HG03060 (cell line): ENCODE measurements at regions not wholly inside any gene's neighbourhood (a gene's known extent, or its start where the extent isn't known, plus 50 kb on each side); places are given as distances from the start of the nearest gene placed in this dataset.

Source experiments
- ATAC-seq: cut with Tn5 transposase; IDR thresholded peaks from one replicate; pipeline ENCODE4 v1.9.1; 2021; ENCODE audit warnings: low read depth, moderate number of reproducible peaks; ENCODE audit not compliant: unreplicated experiment

DNA sequence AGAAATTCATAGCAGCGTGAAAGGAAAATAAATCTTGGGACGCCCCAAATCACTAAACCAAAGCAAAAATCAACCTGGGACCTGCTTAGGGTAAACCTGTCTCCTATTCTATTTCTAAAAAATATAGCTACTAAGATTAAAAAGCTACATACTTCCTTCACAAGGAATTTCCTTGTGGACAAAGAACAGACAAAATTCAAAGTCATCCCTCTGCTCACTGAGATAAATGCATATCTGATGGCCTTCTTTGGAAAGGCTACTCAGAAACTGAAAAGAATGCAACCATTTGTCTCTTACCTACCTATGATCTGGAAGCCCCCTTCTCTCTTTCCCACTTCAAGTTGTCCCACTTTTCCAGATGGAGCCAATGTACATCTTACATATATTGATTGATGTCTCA, 93.0 kb upstream of the CNOT2 start:
- no peak for ATAC-seq

- no peak for ATAC-seq
Measured at GRCh38 chr12:70151993-70152392, 91.2 kb upstream of the CNOT2 start.

GRCh38 chr12:70154087-70154638, 89.1 kb upstream of the CNOT2 start:
- ATAC-seq: no peak

DNA sequence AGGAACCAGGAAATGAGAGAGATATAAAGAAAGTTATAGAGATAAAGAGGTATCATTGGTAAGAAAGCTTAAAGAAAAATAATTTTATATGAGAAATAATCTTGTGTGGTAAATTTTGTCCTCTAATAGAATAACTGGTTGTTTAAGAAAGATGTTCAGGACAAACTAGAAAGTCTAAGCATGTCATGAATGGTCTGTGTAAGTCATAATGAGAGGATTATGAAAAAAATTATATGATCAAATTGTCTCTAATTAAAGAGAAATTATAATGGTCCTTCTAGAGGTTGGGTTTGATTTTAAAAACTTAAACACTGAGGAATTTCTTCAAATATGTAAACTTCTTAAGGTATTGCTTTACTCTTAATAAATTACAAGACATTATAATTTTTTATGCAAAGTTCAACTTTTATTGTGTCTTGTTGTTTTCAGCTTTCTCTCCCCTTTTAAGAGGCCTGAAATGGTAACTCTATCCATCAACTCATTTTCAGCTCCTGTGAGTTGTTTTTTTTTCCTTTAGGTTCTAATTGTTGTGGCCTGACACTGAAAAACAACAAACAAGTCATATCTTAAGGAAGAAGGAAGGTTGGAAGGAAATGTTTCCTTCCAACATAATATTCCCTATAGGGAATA, 88.2 kb upstream of the CNOT2 start:
- no peak for ATAC-seq

DNA sequence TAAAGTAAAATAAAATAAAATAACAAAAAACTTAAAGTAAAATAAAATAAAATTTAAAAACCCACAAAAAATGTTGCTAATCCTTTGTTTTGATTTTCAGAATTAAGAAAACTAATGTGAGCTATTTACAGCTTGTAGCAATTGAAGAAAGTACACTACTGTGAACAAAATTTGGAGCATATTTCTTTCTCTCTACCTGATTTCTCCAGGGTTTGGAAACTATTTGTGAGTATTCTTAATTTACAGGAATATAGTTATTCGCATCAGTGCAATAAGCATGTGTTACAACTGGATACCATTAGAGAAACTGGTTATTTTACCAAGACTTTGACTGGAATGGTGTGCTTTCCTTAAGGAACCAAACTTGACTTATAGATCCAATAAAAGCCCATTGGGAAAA, 86.1 kb upstream of the CNOT2 start:
- no peak for ATAC-seq

DNA sequence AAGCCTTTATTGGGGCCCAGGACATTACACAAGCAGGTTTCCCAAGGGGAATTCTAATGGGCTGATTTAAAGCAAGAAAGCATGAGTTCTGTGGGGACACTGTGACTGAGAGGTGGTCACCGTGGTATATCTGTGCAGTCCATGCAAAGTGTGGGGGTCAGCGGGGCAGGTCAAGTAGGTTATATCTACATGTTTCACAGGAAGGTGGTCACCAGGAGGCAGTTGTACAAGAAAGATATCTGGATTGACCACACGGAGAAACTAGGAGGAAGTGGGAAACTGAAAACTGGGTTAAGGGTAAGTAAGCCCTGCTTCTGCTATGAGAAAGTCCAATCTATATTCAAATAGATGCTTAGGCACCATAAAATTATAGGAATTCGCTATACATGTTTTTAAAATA, 77.8 kb upstream of the CNOT2 start:
- ATAC-seq: no peak

DNA sequence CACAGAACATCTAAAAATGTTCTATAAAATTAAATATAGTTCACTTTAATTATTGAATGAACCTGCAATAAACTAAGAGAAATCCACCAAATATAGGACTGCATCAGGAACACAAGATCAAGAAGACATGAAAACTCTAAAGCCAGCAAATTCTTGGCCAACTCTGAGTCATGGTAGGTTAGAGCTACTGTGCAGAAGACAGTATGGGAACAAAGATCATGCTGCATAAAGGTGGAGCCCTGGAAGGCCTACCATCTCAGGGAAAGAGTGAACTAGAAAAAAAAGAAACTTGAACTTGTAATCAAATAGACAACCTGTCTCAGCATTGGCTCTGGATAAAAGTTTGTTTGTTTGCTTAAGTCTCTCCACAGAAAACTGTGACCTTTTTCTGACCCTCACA, 66.9 kb upstream of the CNOT2 start:
- ATAC-seq: no peak

GRCh38 chr12:70177631-70178030, 65.6 kb upstream of the CNOT2 start:
- ATAC-seq: no peak

DNA sequence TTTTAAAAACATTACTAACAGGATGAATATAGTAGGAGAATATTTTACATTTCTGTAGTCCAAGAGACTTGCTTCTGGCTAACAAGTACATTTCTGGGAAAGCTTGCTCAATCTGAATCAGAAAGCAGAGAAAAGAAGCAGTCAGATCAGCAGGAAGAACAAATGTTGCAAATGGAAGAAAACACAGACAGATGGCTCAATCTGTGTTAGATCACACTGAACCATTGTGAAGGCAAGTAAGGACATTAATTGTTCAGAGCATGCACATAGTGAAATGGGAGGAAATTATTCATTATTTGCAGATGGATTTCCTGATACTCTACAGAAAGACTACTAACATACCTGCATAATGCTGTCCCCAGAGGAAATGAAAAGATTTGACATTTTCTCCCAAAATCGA, 65.2 kb upstream of the CNOT2 start:
- no peak for ATAC-seq

GRCh38 chr12:70180130-70180529, 63.1 kb upstream of the CNOT2 start:
- no peak for ATAC-seq

GRCh38 chr12:70185301-70185700, 57.9 kb upstream of the CNOT2 start:
- no peak for ATAC-seq

DNA sequence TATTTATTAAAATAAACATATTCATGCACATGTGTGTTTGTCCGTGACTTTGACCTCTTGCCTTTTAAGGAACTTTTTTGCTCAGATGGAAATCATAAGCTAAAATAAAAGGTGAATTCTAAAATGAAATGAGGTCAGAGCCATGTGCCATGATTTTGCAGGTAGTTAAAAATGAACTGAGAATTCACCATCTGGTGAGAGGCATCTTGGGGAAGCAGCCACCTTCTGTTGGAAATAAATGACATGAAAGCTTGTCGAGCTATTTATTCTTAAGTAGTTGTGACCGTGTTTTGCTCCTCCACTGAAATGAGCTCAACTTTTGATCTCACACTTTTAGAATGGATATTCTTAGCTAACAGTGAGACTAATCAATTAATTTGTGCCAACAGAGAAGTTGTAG, 56.8 kb upstream of the CNOT2 start:
- no peak for ATAC-seq

DNA sequence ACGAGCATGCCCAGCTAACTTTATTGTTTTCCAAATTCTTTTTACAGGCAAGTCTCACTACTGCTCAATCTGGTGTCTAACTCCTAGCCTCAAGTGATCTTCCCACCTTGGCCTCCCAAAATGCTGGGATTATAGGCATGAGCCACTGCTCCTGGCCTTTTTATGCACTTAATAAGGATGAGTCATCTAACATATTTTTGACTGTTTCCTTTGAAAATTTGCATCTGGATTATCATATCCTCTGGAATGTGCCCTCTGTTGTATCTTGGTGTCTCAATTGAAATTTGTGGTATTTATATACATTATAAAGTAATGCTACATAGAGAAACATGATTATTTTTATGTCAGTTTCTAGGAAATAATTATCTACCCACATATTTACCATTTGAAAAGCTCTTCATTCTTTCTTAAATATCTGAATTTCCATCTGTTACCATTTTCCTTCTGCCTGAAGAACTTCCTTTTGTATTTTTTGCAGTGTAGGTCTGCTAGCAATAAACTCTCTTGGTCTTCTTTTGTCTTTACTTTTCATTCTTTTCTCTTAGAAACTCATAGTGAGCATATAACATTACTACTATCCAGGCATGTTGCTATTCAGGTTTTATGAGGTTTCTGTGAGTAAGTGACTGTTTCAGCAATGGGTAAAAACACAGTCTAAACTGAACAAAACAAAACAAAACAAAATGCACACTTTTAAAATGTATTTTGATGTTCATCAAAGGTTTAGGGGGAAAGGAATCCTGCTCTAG, 52.8 kb upstream of the CNOT2 start:
- no peak for ATAC-seq
